HG03139 (cell line): ENCODE measurements at regions not wholly inside any gene's neighbourhood (a gene's known extent, or its start where the extent isn't known, plus 50 kb on each side); places are given as distances from the start of the nearest gene placed in this dataset.
"Not testable (repeated sequence)": the region's sequence is repeated elsewhere in the genome, so short reads cannot be mapped to it uniquely, and the experiment has no call there.

ENCODE experiments used
- ATAC-seq: cut with Tn5 transposase; IDR thresholded peaks from one replicate; pipeline ENCODE4 v1.9.1; 2021; ENCODE audit not compliant: unreplicated experiment

- ATAC-seq, result no peak
Measured at GRCh38 chr10:124172181-124172916, 79.0 kb upstream of the CHST15 start.

GRCh38 chr10:124171561-124171960 lies 78.2 kb upstream of the CHST15 start:
- no peak for ATAC-seq

DNA sequence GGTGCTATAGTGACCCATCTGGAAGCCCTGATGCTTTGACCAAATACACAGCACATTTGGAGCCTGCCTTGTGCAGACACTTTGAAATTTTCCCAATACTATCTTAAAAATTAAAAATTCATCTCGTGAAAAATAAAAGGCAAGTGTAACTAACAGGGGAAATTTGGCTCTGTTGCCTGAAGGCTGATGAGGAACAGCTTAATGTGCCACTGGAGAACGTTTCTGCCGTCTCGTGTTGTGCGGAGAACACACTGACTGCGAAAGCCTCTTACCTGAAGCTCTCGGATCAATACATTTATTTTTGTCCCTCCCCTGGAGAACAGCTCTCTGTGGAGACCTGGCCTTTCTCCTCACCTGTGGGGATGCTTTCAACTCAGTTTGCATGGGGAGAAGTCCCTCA lies 77.2 kb upstream of the CHST15 start:
- no peak for ATAC-seq

- no peak for ATAC-seq
Measured at GRCh38 chr10:124168991-124169802, 75.8 kb upstream of the CHST15 start.

GRCh38 chr10:124168581-124168980 lies 75.2 kb upstream of the CHST15 start:
- no peak for ATAC-seq

GRCh38 chr10:124167925-124168324 lies 74.5 kb upstream of the CHST15 start:
- ATAC-seq, result not testable (repeated sequence)

DNA sequence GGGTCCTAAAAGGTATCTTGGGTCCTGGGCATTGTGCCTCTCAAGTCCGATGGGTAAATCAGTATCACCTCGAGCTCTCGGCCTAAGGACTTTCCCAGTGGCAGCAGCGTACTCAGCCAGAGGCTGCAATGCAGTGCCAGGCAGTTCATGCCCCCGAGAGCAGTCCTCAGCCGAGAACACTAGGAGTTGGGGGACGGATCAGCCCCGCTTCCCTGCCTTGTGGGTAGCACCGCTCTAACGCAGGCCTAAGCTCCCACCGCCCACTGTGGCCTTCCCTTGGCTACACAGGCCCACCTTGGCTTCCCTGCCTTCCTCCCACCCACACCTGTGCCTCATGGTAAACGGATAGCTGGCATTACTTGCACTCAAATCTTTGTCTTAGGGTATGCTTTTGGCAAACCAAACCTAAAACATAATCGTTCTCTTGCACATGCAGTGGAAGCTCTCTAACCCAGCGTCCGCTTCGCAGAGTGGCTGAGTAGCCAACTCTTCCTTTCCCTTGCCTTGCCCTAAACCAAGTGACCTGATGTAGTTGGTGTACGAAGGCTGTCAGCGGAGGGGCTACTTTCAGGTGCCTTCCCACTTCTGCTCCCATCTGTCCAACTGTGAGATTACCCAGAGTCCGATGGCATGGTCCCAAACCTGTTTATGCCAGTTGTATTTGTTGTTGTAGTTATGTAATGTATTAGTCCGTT lies 73.2 kb upstream of the CHST15 start:
- no peak for ATAC-seq

DNA sequence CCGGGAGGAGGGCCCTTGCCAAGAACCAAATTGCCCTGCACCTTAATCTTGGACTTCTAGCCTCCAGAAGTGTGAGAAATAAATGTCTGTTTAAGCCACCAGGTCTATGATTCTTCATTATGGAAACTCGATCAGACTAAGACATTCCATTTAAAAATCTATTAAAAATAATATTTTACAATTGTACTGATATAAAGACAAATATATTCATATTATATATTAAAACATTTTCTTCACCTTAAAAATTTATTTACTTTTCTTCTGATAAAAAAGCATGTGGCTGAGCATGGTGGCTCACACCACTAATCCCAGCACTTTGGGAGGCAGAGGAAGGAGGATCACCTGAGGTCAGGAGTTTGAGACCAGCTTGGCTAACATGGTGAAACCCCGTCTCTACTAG lies 72.4 kb upstream of the CHST15 start:
- no peak for ATAC-seq

DNA sequence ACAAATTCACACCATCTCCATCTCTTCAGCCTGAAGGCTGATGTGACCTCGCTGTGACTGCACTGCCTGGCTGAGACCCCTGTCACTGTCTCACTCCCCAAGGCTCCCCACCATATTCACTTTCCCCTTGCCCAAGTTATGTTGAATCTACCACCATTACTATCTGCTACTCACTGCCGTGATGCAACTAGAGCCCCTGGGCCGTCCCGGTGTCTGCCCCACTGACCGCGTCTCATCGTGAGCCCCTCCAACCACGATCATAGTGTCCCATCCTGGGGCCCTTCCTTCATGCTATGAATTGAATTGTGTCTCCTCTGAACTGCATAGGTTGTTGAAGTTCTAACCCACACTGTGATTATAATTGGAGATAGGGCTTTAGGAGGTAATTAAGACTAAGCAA lies 71.9 kb upstream of the CHST15 start:
- no peak for ATAC-seq

DNA sequence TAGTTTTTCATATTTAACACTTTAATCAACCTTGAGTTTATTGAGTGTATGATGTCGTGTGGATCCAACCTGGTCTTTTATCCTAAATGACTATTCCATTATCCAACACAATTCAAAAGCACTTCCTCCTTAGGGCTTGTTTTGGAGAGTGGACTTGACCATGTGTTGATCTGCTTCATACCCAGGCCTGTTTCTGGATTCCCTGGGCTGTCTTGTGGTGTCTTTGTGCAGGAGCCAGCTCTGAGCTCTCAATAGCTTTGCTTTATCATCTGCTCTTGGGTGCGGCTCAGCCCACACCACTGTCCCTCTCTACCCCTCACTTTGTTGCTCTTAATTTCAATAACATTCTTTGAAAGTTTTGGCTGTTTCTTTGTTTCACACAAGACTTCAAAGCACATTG lies 70.9 kb upstream of the CHST15 start:
- no peak for ATAC-seq

GRCh38 chr10:124162774-124163354 lies 69.5 kb upstream of the CHST15 start:
- no peak for ATAC-seq

- no peak for ATAC-seq
Measured at GRCh38 chr10:124162136-124162535, 68.7 kb upstream of the CHST15 start.

GRCh38 chr10:124161601-124162000 lies 68.2 kb upstream of the CHST15 start:
- no peak for ATAC-seq

DNA sequence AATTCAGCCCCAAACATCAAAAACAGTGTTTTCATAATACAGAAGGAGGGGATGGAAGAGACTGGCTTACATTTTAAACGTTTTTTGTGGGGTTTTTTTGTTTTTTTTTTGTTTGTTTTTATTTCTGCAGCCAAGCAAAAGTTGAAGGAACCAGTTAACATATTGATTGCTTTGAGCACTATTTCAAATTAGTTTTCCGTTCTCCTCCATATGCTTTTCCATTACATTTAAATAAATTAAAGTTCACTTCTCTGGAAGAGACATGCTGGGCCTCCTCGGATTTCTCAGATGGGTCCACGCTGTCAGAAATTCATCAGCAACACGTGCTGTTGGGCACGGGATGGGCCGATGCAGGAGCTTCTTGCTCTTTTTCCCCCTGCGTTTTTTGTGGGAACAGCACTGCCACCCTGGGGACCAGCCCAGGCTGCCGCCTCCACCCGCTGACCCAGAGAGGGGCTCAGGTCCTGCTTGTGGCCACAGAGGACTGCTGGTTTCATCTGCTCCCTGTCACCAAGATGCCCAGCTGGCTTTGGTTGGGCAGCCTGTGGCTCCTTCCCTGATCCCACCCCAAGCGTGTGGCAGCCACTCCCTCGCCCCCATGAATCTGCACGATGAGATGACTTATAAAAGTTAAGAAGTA lies 67.7 kb upstream of the CHST15 start:
- ATAC-seq, result no peak

DNA sequence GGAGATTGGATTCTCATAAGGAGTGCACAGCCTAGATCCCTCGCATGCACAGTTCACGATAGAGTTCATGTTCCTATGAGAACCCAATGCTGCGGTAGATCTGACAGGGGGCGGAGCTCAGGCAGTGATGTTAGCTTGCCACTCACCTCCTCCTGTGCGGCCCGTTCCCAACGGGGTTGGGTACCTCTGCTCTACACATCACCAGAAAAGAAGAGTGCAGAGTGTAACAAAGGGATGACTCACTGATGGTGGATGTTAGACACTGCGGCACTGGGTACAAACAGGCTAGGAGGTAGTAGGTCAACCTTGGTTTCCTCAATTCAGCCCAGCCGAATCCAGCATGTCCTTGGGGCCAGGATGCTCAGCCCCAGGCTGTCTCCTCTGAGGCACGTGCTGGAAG lies 66.8 kb upstream of the CHST15 start:
- ATAC-seq, result no peak

DNA sequence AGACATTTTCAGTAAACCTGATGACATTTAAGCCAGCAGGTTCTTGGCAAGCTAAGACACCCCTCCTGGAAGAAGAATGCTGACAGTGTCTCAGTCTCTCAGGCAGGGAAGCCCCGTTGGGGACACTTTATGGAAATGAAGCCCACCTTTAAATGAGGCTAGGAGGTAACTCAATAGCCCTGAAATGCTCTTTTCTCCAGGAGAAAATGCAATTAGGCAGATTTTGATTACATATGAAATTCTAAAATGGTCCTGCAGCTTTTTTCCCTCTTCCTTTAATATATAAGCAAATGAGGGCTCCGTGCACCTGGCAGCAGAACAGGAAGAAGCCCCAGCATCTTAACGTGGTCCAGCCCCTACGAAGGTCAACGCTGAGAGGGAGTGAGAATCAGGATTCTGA lies 65.8 kb upstream of the CHST15 start:
- no peak for ATAC-seq

GRCh38 chr10:124158592-124158991 lies 65.2 kb upstream of the CHST15 start:
- ATAC-seq, result no peak

GRCh38 chr10:124157271-124157681 lies 63.9 kb upstream of the CHST15 start:
- ATAC-seq, result no peak

DNA sequence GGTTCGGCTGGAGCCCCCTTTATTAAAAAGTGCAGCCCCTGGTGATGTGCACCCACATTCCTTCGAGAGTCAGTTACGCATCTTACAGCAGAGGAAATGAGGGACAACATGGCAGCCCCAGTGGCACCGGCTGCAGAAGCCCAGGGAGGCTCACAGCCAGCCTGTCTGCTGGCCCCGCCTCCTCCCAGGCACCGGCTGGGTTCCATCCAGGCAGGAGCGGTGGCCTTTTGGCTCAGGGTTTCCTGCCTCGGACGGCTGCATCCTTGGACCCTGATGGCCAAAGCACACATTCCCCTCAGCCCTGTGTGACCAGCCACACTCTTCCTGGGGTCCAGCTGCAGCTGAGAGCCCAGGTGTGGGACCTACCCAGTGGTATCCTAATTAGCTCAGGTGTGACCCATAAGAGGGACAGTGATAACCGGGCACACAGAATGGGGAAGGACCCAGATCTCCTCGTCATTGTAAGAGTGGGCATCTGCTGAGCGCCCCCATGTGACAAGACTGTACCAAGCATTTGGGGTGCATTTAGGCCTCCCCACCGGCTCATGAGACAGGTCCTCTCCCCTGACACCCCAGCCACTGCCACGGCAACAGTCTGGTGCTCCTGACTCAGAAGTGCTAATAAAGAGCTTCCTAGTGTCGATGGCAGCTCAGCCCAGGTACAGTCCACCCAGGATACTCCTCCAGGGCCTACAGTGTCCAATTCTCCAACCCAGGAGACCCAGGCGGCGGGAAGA lies 63.3 kb upstream of the CHST15 start:
- ATAC-seq, result no peak

DNA sequence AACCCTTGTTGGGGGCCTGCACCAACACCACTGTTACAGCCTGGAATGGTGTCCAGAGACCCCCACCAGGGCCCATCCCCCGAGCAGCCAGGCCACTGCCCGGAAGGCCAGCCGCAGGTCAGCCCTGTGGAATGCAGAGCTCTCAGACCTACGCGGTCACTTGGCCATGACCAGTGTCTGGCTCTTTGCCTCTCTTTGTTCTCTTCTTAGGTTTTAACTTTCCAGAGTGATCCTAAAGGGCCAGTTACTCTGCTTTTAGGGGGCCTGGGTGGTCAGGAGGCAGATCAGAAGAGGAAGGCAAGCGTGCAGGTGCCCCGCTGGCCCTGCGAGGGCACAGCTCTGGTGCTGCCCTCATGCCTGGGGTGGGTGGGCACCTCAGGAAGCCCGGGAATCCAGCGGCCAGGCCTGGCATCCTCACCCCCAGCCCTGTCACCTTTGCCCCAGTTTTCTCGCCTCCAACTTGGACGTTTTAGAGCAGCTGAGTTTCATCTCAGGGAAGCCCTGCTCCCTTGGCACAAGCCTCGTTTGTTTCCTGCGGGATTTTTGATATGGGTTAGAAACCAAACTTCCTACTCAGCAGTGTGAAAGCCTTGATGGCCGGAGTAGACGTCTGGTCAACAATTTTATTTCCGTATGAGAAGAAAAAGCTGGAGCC lies 62.5 kb upstream of the CHST15 start:
- ATAC-seq, result no peak
